Erythroblast (primary cell): ENCODE measurements at regions not wholly inside any gene's neighbourhood (a gene's known extent, or its start where the extent isn't known, plus 50 kb on each side); places are given as distances from the start of the nearest gene placed in this dataset.

ENCODE experiments used
- GATA1 ChIP-seq: IDR thresholded peaks from 2 replicates; pipeline ENCODE4 v1.6.1; 2011; ENCODE audit warnings: low read depth, mild to moderate bottlenecking, control low read depth, low read length, moderate library complexity
- POLR2A ChIP-seq: IDR thresholded peaks from 2 replicates; pipeline ENCODE4 v1.6.1; 2011; ENCODE audit warnings: mild to moderate bottlenecking, low read length

- no peak for TF ChIP-seq POLR2A
- TF ChIP-seq GATA1, result no peak
These were observed 174.6 kb upstream of the GATB start for GRCh38 chr4:151935411-151935810.
